Neuronal stem cell (in vitro differentiated cells): ENCODE measurements at regions not wholly inside any gene's neighbourhood (a gene's known extent, or its start where the extent isn't known, plus 50 kb on each side); places are given as distances from the start of the nearest gene placed in this dataset.
A peak's percentile ranks its signal among the peaks of the same experiment; 100 is the strongest.

Source experiments
- DNase-seq: peaks from one replicate; pipeline ENCODE4 v3.0.0-alpha.2; 2013; ENCODE audit warnings: low spot score
- H2AFZ ChIP-seq: one replicate; pipeline ENCODE4 v1.6.1; 2013; ENCODE audit warnings: mild to moderate bottlenecking, low read length, inconsistent platforms
- H2AK5ac ChIP-seq: 2 replicates; pipeline ENCODE4 v1.6.1; 2013; ENCODE audit warnings: low read depth, mild to moderate bottlenecking, inconsistent platforms, low read length, moderate library complexity, mixed read lengths
- H2BK120ac ChIP-seq: 2 replicates; pipeline ENCODE4 v1.6.1; 2013; ENCODE audit warnings: low read depth, mild to moderate bottlenecking, inconsistent platforms, low read length, moderate library complexity, mixed read lengths
- H2BK12ac ChIP-seq: one replicate; pipeline ENCODE4 v1.6.1; 2013; ENCODE audit warnings: low read length, inconsistent platforms
- H2BK15ac ChIP-seq: 2 replicates; pipeline ENCODE4 v1.6.1; 2013; ENCODE audit warnings: mild to moderate bottlenecking, low read length, inconsistent platforms, mixed read lengths
- H2BK5ac ChIP-seq: one replicate; pipeline ENCODE4 v1.6.1; 2013; ENCODE audit warnings: inconsistent platforms, mild to moderate bottlenecking, low read length, moderate library complexity
- H3K14ac ChIP-seq: one replicate; pipeline ENCODE4 v1.6.1; 2013; ENCODE audit warnings: low read length, inconsistent platforms
- H3K18ac ChIP-seq: 2 replicates; pipeline ENCODE4 v1.6.1; 2013; ENCODE audit warnings: low read length, inconsistent platforms
- H3K23ac ChIP-seq: 2 replicates; pipeline ENCODE4 v1.6.1; 2013; ENCODE audit warnings: low read depth, mild to moderate bottlenecking, mixed read lengths, low read length, inconsistent platforms; ENCODE audit not compliant: poor library complexity
- H3K27ac ChIP-seq: replicated peaks from 3 replicates; pipeline ENCODE4 v1.5.1; 2013; ENCODE audit warnings: low read length, inconsistent platforms
- H3K27me3 ChIP-seq, 3 experiments: 2 replicates each; pipeline ENCODE4 v1.6.1; 2013; ENCODE audit warnings: low read length in 3 of 3, mild to moderate bottlenecking in 2 of 3, inconsistent platforms in 1 of 3, low read depth in 1 of 3, mixed read lengths in 1 of 3, moderate library complexity in 1 of 3; ENCODE audit not compliant: control insufficient read depth in 3 of 3, insufficient read depth in 3 of 3
- H3K36me3 ChIP-seq, 2 donors: replicated peaks in 1 of 2; 2 replicates each; pipeline ENCODE4 v1.6.1; 2013; ENCODE audit warnings: low read length in 2 of 2; ENCODE audit not compliant: control insufficient read depth in 2 of 2, insufficient read depth in 2 of 2
- H3K4ac ChIP-seq: 2 replicates; pipeline ENCODE4 v1.6.1; 2013; ENCODE audit warnings: inconsistent platforms, mild to moderate bottlenecking, low read length, moderate library complexity
- H3K4me1 ChIP-seq, 2 donors: 1 replicate in 1 of 2; 2 replicates in 1 of 2; pipeline ENCODE4 v1.6.1; 2013; ENCODE audit warnings: low read length in 2 of 2, low read depth in 1 of 2; ENCODE audit not compliant: control insufficient read depth in 2 of 2, insufficient read depth in 1 of 2
- H3K4me2 ChIP-seq: one replicate; pipeline ENCODE4 v1.6.1; 2013; ENCODE audit warnings: mild to moderate bottlenecking, low read length, inconsistent platforms; ENCODE audit not compliant: insufficient read depth, poor library complexity, severe bottlenecking
- H3K4me3 ChIP-seq, 2 donors: 2 replicates each; pipeline ENCODE4 v1.5.1; 2013; ENCODE audit warnings: low read length in 2 of 2, mild to moderate bottlenecking in 2 of 2, inconsistent platforms in 1 of 2, moderate library complexity in 1 of 2
- H3K79me1 ChIP-seq: one replicate; pipeline ENCODE4 v1.6.1; 2013; ENCODE audit warnings: low read depth, mild to moderate bottlenecking, inconsistent platforms, low read length, moderate library complexity
- H3K9ac ChIP-seq: one replicate; pipeline ENCODE4 v1.6.1; 2013; ENCODE audit warnings: mild to moderate bottlenecking, low read depth, low read length, inconsistent platforms; ENCODE audit not compliant: poor library complexity
- H3K9me3 ChIP-seq, 2 donors: replicated peaks in 1 of 2; 2 replicates each; pipeline versions ENCODE3 to v1.6.1; 2013; ENCODE audit warnings: low read length in 2 of 2, mild to moderate bottlenecking in 2 of 2, inconsistent platforms in 1 of 2, low read depth in 1 of 2, mixed read lengths in 1 of 2, moderate library complexity in 1 of 2; ENCODE audit not compliant: control insufficient read depth in 2 of 2, insufficient read depth in 1 of 2
- H4K8ac ChIP-seq: one replicate; pipeline ENCODE4 v1.6.1; 2013; ENCODE audit warnings: low read depth, mild to moderate bottlenecking, inconsistent platforms, low read length, moderate library complexity
- H4K91ac ChIP-seq: one replicate; pipeline ENCODE4 v1.6.1; 2013; ENCODE audit warnings: low read length, low read depth, mild to moderate bottlenecking, inconsistent platforms; ENCODE audit not compliant: poor library complexity
- WGBS, 2 donors: extraction: QIAGEN DNeasy Blood & Tissue Kit; methylation state at CpG; one replicate each; pipeline ENCODE4 v1.1.7; 2013; ENCODE audit warnings: missing lambda C conversion rate in 2 of 2, mixed read lengths in 1 of 2; ENCODE audit not compliant: insufficient read length in 2 of 2, insufficient replicate concordance in 1 of 2; ENCODE audit errors: extremely low coverage in 2 of 2; 5-methylcytosine and 5-hydroxymethylcytosine counted together

- Histone ChIP-seq H3K9ac (no peak overlapping the region), H3K23ac (no peak overlapping the region), H2AFZ (no peak overlapping the region), H3K4me3 (no peak overlapping the region), H2BK15ac (no peak overlapping the region), H3K79me1 (no peaks in the 10 kb centered on the region), H3K4me1 (no peaks in the 10 kb centered on the region), H4K8ac (no peak overlapping the region), H3K27ac (no peak overlapping the region), H3K4me2 (no peak overlapping the region), H3K14ac (no peak overlapping the region), H3K4ac (no peak overlapping the region), H3K9me3 (peaks cover 6% of the 10 kb centered on the region in 2 donors), H3K18ac (no peak overlapping the region), H4K91ac (no peak overlapping the region), H2BK12ac (no peak overlapping the region), H3K27me3 (no peaks in the 10 kb centered on the region), H3K36me3 (peaks cover 0 to 2% of the 10 kb centered on the region in 2 donors), H2BK120ac (no peak overlapping the region), H2BK5ac (no peak overlapping the region), H2AK5ac (no peak overlapping the region)
- no peak for DNase-seq
Measured at GRCh38 chr13:62139597-62139996, 723.9 kb upstream of the PCDH20 start.

GRCh38 chr13:62137629-62138405 is 722.2 kb upstream of the PCDH20 start:
- Histone ChIP-seq H4K91ac (no peak overlapping the region), H2BK12ac (no peak overlapping the region), H4K8ac (no peak overlapping the region), H3K18ac (peak overlapping the region; percentile 58), H3K36me3 (peaks cover 0 to 2% of the 10 kb centered on the region in 2 donors), H3K4me2 (no peak overlapping the region), H3K4me3 (no peak overlapping the region), H3K23ac (no peak overlapping the region), H3K14ac (peak overlapping the region; percentile 71), H3K79me1 (no peaks in the 10 kb centered on the region), H2BK120ac (no peak overlapping the region), H2AK5ac (no peak overlapping the region), H3K4ac (no peak overlapping the region), H3K27ac (no peak overlapping the region), H3K9me3 (peaks cover 6% of the 10 kb centered on the region in 2 donors), H2BK5ac (no peak overlapping the region), H2BK15ac (peak overlapping the region; percentile 25), H3K4me1 (no peaks in the 10 kb centered on the region), H2AFZ (no peak overlapping the region), H3K27me3 (no peaks in the 10 kb centered on the region), H3K9ac (no peak overlapping the region)
- DNase-seq: no peak
- WGBS, 2 donors: no CpG with 5 or more reads among the region's 2 CpGs

- Histone ChIP-seq H2BK5ac (no peak overlapping the region), H2AFZ (no peak overlapping the region), H2AK5ac (no peak overlapping the region), H3K27me3 (no peaks in the 10 kb centered on the region), H3K23ac (no peak overlapping the region), H2BK15ac (no peak overlapping the region), H3K36me3 (peaks cover 0 to 2% of the 10 kb centered on the region in 2 donors), H3K9ac (no peak overlapping the region), H2BK120ac (no peak overlapping the region), H3K14ac (no peak overlapping the region), H3K4ac (no peak overlapping the region), H3K18ac (no peak overlapping the region), H3K79me1 (no peaks in the 10 kb centered on the region), H3K4me2 (no peak overlapping the region), H3K27ac (peak overlapping the region; percentile 38), H3K9me3 (peaks cover 4% of the 10 kb centered on the region in 2 donors), H4K8ac (no peak overlapping the region), H4K91ac (no peak overlapping the region), H3K4me3 (no peak overlapping the region), H2BK12ac (no peak overlapping the region), H3K4me1 (peaks cover 0 to 3% of the 10 kb centered on the region in 2 donors)
- WGBS, 2 donors: no CpG with 5 or more reads among the region's 1 CpG
- DNase-seq: no peak
Measured at GRCh38 chr13:62131604-62132003, 716.0 kb upstream of the PCDH20 start.

- H3K4me1 ChIP-seq: peaks cover 0 to 3% of the 10 kb centered on the region in 2 donors
- H2BK120ac ChIP-seq: no peak overlapping the region
- no peak overlapping the region for H3K4me3 ChIP-seq
- H2AFZ ChIP-seq: no peak overlapping the region
- H3K9me3 ChIP-seq: peaks cover 4% of the 10 kb centered on the region in 2 donors
- H3K14ac ChIP-seq: no peak overlapping the region
- no peak overlapping the region for H3K9ac ChIP-seq
- WGBS, 2 donors: no CpG with 5 or more reads among the region's 5 CpGs
- H2BK15ac ChIP-seq: no peak overlapping the region
- no peaks in the 10 kb centered on the region for H3K79me1 ChIP-seq
- no peak overlapping the region for H4K91ac ChIP-seq
- H2BK12ac ChIP-seq: no peak overlapping the region
- H2AK5ac ChIP-seq: no peak overlapping the region
- H3K27ac ChIP-seq: peak overlapping the region; percentile 77
- H3K27me3 ChIP-seq: no peaks in the 10 kb centered on the region
- H3K36me3 ChIP-seq: peaks cover 0 to 2% of the 10 kb centered on the region in 2 donors
- no peak overlapping the region for H3K23ac ChIP-seq
- no peak overlapping the region for H2BK5ac ChIP-seq
- H3K4me2 ChIP-seq: no peak overlapping the region
- DNase-seq: peak; percentile 53
- H4K8ac ChIP-seq: no peak overlapping the region
- H3K4ac ChIP-seq: no peak overlapping the region
- H3K18ac ChIP-seq: no peak overlapping the region
Measured at GRCh38 chr13:62130062-62130970, 714.7 kb upstream of the PCDH20 start.
